HepG2 (cell line): ENCODE measurements at regions not wholly inside any gene's neighbourhood (a gene's known extent, or its start where the extent isn't known, plus 50 kb on each side); places are given as distances from the start of the nearest gene placed in this dataset.

ENCODE experiments used
- ATAC-seq: fragments of 200-7000 bp; cut with Tn5 transposase; 3 replicates; pipeline ENCODE4 v1.9.1; 2020; ENCODE audit warnings: mild to moderate bottlenecking, moderate library complexity
- BruUV-seq: library from RNA; stranded (reverse); fragments of 400-500 nt; replicated peaks from 2 replicates; lab custom pipeline; 2021; lab: Mats Ljungman, UMichigan
- CTCF ChIA-PET: fragments of 300-600 bp; formaldehyde crosslinking; extraction: SDS; loops from one replicate; lab custom pipeline; 2021; ENCODE audit warnings: low total read pairs, inconsistent platforms, low intra/inter-chr PET ratio; lab: Yijun Ruan, JAX
- POLR2A ChIA-PET: fragments of 350-600 bp; sonication (Branson Sonifier 250); formaldehyde crosslinking; loops from one replicate; lab custom pipeline; 2020; ENCODE audit warnings: antibody characterized with exemption, inconsistent platforms; lab: Yijun Ruan, JAX
- DNase-seq: peaks from one replicate; pipeline ENCODE4 v3.0.0-alpha.2; 2015; ENCODE audit warnings: low spot score
- FAIRE-seq: peaks from 3 replicates; lab custom pipeline; 2011; peaks lifted over from hg19 to GRCh38; lab: Jason Lieb, UNC
- H2AFZ ChIP-seq: one replicate; pipeline ENCODE4 v1.6.1; 2011; ENCODE audit warnings: low read length, inconsistent platforms
- H3K27ac ChIP-seq: fragments of 300-600 bp; 3 replicates; pipeline ENCODE4 v1.8.0; 2011; ENCODE audit warnings: mixed run types, mild to moderate bottlenecking, mixed read lengths, low read length, inconsistent platforms; ENCODE audit not compliant: insufficient read depth; ENCODE audit errors: extremely low read length
- H3K27me3 ChIP-seq, 2 experiments: fragments of 200-600 bp in 1 of 2; 2 replicates in 1 of 2; 3 replicates in 1 of 2; pipeline versions ENCODE4 v1.6.0 to v1.8.0; 2011; ENCODE audit warnings: low read length in 2 of 2, mild to moderate bottlenecking in 2 of 2, moderate library complexity in 2 of 2, inconsistent platforms in 1 of 2; ENCODE audit not compliant: insufficient read depth in 2 of 2, control insufficient read depth in 1 of 2
- H3K36me3 ChIP-seq, 2 experiments: fragments of 200-600 bp in 1 of 2; replicated peaks in 1 of 2; 2 replicates in 1 of 2; 3 replicates in 1 of 2; pipeline versions ENCODE4 v1.5.1 to v1.8.0; 2011; ENCODE audit warnings: low read length in 2 of 2, inconsistent platforms in 1 of 2; ENCODE audit not compliant: insufficient read depth in 2 of 2, control insufficient read depth in 1 of 2
- H3K4me1 ChIP-seq: 2 replicates; pipeline ENCODE4 v1.5.1; 2012; ENCODE audit warnings: low read length, inconsistent platforms; ENCODE audit not compliant: insufficient read depth
- H3K4me2 ChIP-seq: 2 replicates; pipeline ENCODE4 v1.6.0; 2011; ENCODE audit warnings: low read depth, low read length, inconsistent platforms
- H3K4me3 ChIP-seq, 3 experiments: fragments of 200-600 bp in 1 of 3; sonication (generic), shearing (Covaris generic) in 1 of 3; replicated peaks in 1 of 3; 2 replicates each; pipeline ENCODE4 v1.5.1; 2011 to 2016; ENCODE audit warnings: low read length in 3 of 3, inconsistent platforms in 2 of 3, low read depth in 2 of 3, mild to moderate bottlenecking in 2 of 3, control low read depth in 1 of 3, mixed read lengths in 1 of 3; ENCODE audit not compliant: insufficient read depth in 1 of 3
- H3K79me2 ChIP-seq: one replicate; pipeline ENCODE4 v1.6.1; 2011; ENCODE audit warnings: low read length, inconsistent platforms; ENCODE audit not compliant: insufficient read depth
- H3K9ac ChIP-seq: 2 replicates; pipeline ENCODE4 v1.6.0; 2011; ENCODE audit warnings: mild to moderate bottlenecking, low read depth, low read length, inconsistent platforms; ENCODE audit not compliant: insufficient read depth
- H3K9me3 ChIP-seq: 2 replicates; pipeline ENCODE4 v1.5.1; 2012; ENCODE audit warnings: mild to moderate bottlenecking, low read length
- H4K20me1 ChIP-seq: 2 replicates; pipeline ENCODE4 v1.6.0; 2011; ENCODE audit warnings: inconsistent platforms, mild to moderate bottlenecking, low read length, moderate library complexity; ENCODE audit not compliant: insufficient read depth
- CTCF ChIP-seq: sonication (generic); formaldehyde crosslinking; IDR thresholded peaks from 2 replicates; pipeline ENCODE4 v1.5.0; 2020; ENCODE audit warnings: mild to moderate bottlenecking, missing genetic modification reagents, moderate library complexity
- MAF1 ChIP-seq: sonication (generic); formaldehyde crosslinking; IDR thresholded peaks from 2 replicates; pipeline ENCODE4 v1.5.0; 2020; ENCODE audit warnings: missing genetic modification reagents, borderline replicate concordance
- TFDP2 ChIP-seq: sonication (generic); formaldehyde crosslinking; IDR thresholded peaks from 2 replicates; pipeline ENCODE4 v1.4.0; 2020; ENCODE audit warnings: missing genetic modification reagents
- WIZ ChIP-seq: sonication (generic); formaldehyde crosslinking; IDR thresholded peaks from 2 replicates; pipeline ENCODE4 v1.5.1; 2020; ENCODE audit warnings: mild to moderate bottlenecking, missing genetic modification reagents
- ZMYM4 ChIP-seq: sonication (generic); formaldehyde crosslinking; IDR thresholded peaks from 2 replicates; pipeline ENCODE4 v1.8.1; 2023; ENCODE audit warnings: mild to moderate bottlenecking, missing genetic modification reagents
- ZNF317 ChIP-seq: sonication (generic); formaldehyde crosslinking; IDR thresholded peaks from 2 replicates; pipeline ENCODE4 v1.5.0; 2020; ENCODE audit warnings: mild to moderate bottlenecking, missing genetic modification reagents
- ZNF710 ChIP-seq: sonication (generic); formaldehyde crosslinking; IDR thresholded peaks from 2 replicates; pipeline ENCODE4 v1.5.0; 2020; ENCODE audit warnings: mild to moderate bottlenecking, missing genetic modification reagents, borderline replicate concordance
- ZNF784 ChIP-seq: sonication (generic); formaldehyde crosslinking; IDR thresholded peaks from 2 replicates; pipeline ENCODE4 v1.5.1; 2020; ENCODE audit warnings: missing genetic modification reagents, mild to moderate bottlenecking, borderline replicate concordance
- WGBS: methylation state at CpG from one replicate; pipeline ENCODE4 v1.1.6; 2017; ENCODE audit warnings: low lambda C conversion rate; 5-methylcytosine and 5-hydroxymethylcytosine counted together
- in situ Hi-C: cut with HindIII; loops from 2 replicates; pipeline ENCODE4 v1.10.0; 2017; ENCODE audit warnings: low pct_unique_long_range_greater_than_20kb; ENCODE audit not compliant: extremely low pct_ligation_motif_present
- intact Hi-C: fragments of 100-400 bp; cut with micrococcal nuclease; formaldehyde crosslinking; loops from one replicate; pipeline ENCODE4 v1.10.0; 2022; ENCODE audit not compliant: unreplicated experiment
- TF ChIP-seq, protein P1 (sequence below): sonication (generic); formaldehyde crosslinking; IDR thresholded peaks from 2 replicates; pipeline ENCODE4 v1.9.0; 2022; ENCODE audit warnings: missing genetic modification reagents, mild to moderate bottlenecking, borderline replicate concordance
- TF ChIP-seq, protein P2 (sequence below): sonication (generic); formaldehyde crosslinking; IDR thresholded peaks from 2 replicates; pipeline ENCODE4 v1.5.1; 2020; ENCODE audit warnings: mild to moderate bottlenecking, missing genetic modification reagents, moderate library complexity

GRCh38 chr16:54397838-54398237 lies 111.3 kb upstream of the IRX3 start:
- Histone ChIP-seq H3K4me3 (no peak overlapping the region), H2AFZ (no peak overlapping the region), H3K9ac (no peak overlapping the region), H3K27ac (no peak overlapping the region), H3K4me1 (no peaks in the 10 kb centered on the region), H4K20me1 (no peaks in the 10 kb centered on the region), H3K79me2 (no peaks in the 10 kb centered on the region), H3K9me3 (no peaks in the 10 kb centered on the region), H3K27me3 (peaks cover 0 to 27% of the 10 kb centered on the region in 2 experiments; a peak in 3 of 5 replicates), H3K4me2 (no peak overlapping the region), H3K36me3 (no peaks in the 10 kb centered on the region)
- ChIA-PET CTCF (no interaction called here), POLR2A (no interaction called here)
- FAIRE-seq (no peak), DNase-seq (no peak), ATAC-seq (no peak)
- intact Hi-C loops: no loop called here
- BruUV-seq: no TSS peak
- WGBS: 11% methylated on average over 3 of the region's 3 CpGs
- in situ Hi-C loops: no loop called here
- TF ChIP-seq CTCF (CRISPR knock-in tag): no peak
- TF ChIP-seq WIZ (CRISPR knock-in tag): no peak
- TF ChIP-seq TFDP2 (CRISPR knock-in tag): no peak
- TF ChIP-seq, protein P1, sequence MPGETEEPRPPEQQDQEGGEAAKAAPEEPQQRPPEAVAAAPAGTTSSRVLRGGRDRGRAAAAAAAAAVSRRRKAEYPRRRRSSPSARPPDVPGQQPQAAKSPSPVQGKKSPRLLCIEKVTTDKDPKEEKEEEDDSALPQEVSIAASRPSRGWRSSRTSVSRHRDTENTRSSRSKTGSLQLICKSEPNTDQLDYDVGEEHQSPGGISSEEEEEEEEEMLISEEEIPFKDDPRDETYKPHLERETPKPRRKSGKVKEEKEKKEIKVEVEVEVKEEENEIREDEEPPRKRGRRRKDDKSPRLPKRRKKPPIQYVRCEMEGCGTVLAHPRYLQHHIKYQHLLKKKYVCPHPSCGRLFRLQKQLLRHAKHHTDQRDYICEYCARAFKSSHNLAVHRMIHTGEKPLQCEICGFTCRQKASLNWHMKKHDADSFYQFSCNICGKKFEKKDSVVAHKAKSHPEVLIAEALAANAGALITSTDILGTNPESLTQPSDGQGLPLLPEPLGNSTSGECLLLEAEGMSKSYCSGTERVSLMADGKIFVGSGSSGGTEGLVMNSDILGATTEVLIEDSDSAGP (CRISPR knock-in tag): no peak
- TF ChIP-seq ZNF784 (CRISPR knock-in tag): no peak
- TF ChIP-seq, protein P2, sequence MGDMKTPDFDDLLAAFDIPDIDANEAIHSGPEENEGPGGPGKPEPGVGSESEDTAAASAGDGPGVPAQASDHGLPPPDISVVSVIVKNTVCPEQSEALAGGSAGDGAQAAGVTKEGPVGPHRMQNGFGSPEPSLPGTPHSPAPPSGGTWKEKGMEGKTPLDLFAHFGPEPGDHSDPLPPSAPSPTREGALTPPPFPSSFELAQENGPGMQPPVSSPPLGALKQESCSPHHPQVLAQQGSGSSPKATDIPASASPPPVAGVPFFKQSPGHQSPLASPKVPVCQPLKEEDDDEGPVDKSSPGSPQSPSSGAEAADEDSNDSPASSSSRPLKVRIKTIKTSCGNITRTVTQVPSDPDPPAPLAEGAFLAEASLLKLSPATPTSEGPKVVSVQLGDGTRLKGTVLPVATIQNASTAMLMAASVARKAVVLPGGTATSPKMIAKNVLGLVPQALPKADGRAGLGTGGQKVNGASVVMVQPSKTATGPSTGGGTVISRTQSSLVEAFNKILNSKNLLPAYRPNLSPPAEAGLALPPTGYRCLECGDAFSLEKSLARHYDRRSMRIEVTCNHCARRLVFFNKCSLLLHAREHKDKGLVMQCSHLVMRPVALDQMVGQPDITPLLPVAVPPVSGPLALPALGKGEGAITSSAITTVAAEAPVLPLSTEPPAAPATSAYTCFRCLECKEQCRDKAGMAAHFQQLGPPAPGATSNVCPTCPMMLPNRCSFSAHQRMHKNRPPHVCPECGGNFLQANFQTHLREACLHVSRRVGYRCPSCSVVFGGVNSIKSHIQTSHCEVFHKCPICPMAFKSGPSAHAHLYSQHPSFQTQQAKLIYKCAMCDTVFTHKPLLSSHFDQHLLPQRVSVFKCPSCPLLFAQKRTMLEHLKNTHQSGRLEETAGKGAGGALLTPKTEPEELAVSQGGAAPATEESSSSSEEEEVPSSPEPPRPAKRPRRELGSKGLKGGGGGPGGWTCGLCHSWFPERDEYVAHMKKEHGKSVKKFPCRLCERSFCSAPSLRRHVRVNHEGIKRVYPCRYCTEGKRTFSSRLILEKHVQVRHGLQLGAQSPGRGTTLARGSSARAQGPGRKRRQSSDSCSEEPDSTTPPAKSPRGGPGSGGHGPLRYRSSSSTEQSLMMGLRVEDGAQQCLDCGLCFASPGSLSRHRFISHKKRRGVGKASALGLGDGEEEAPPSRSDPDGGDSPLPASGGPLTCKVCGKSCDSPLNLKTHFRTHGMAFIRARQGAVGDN: no peak
- TF ChIP-seq ZNF710 (CRISPR knock-in tag): no peak
- TF ChIP-seq MAF1 (CRISPR knock-in tag): no peak
- TF ChIP-seq ZMYM4 (CRISPR knock-in tag): no peak
- TF ChIP-seq ZNF317 (CRISPR knock-in tag): no peak
